ENCODE measurements at regions not wholly inside any gene's neighbourhood (a gene's known extent, or its start where the extent isn't known, plus 50 kb on each side); places are given as distances from the start of the nearest gene placed in this dataset.
"Not testable (repeated sequence)": the region's sequence is repeated elsewhere in the genome, so short reads cannot be mapped to it uniquely, and the experiment has no call there.

GRCh38 chr21:35157374-35157773, 108.3 kb upstream of the RUNX1 start:
- not testable (repeated sequence) for H3K4me3 Mint-ChIP-seq; H3K27me3 Mint-ChIP-seq; H3K4me1 Mint-ChIP-seq (ENCODE audit: low read depth); H3K27ac Mint-ChIP-seq
- peaks cover 17% of the 10 kb centered on the region for H3K36me3 Mint-ChIP-seq
- peaks cover 14% of the 10 kb centered on the region for H3K9me3 Mint-ChIP-seq (ENCODE audit: low read depth)

- Mint-ChIP-seq H3K4me1 (ENCODE audit: low read depth) (peaks cover 7% of the 10 kb centered on the region), H3K9me3 (ENCODE audit: low read depth) (peaks cover 14% of the 10 kb centered on the region), H3K27ac (no peak overlapping the region), H3K36me3 (peaks cover 20% of the 10 kb centered on the region), H3K27me3 (no peaks in the 10 kb centered on the region), H3K4me3 (no peak overlapping the region)
Measured at GRCh38 chr21:35156293-35157278, 107.5 kb upstream of the RUNX1 start.

GRCh38 chr21:35154788-35155187, 105.7 kb upstream of the RUNX1 start:
- H3K4me3 Mint-ChIP-seq = no peak overlapping the region
- no peak overlapping the region for H3K27ac Mint-ChIP-seq
- H3K4me1 Mint-ChIP-seq (ENCODE audit: low read depth) = peaks cover 23% of the 10 kb centered on the region
- H3K36me3 Mint-ChIP-seq = peaks cover 17% of the 10 kb centered on the region
- H3K27me3 Mint-ChIP-seq = no peaks in the 10 kb centered on the region
- peaks cover 16% of the 10 kb centered on the region for H3K9me3 Mint-ChIP-seq (ENCODE audit: low read depth)

DNA sequence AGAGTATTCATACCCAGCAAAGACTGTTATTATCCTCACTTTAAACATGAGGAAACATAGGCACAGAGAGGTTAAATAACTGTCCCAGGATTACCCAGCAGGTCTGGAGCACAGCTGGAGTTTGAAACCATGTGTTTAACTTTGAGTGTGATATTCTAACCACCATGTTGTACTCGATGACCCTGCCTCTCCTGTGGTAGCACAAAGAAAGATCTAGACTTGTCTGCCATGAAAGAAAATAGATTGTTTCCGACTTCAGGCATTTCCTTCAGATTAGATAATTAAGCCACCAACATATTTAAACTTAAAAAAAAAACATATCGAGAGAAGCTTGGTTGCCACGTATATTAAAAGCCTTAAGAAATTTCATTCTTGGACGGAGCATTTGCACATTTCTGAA, 104.6 kb upstream of the RUNX1 start:
- H3K36me3 Mint-ChIP-seq = peaks cover 14% of the 10 kb centered on the region
- H3K4me3 Mint-ChIP-seq = no peak overlapping the region
- peaks cover 16% of the 10 kb centered on the region for H3K9me3 Mint-ChIP-seq (ENCODE audit: low read depth)
- peaks cover 29% of the 10 kb centered on the region for H3K4me1 Mint-ChIP-seq (ENCODE audit: low read depth)
- H3K27ac Mint-ChIP-seq = no peak overlapping the region
- no peaks in the 10 kb centered on the region for H3K27me3 Mint-ChIP-seq

DNA sequence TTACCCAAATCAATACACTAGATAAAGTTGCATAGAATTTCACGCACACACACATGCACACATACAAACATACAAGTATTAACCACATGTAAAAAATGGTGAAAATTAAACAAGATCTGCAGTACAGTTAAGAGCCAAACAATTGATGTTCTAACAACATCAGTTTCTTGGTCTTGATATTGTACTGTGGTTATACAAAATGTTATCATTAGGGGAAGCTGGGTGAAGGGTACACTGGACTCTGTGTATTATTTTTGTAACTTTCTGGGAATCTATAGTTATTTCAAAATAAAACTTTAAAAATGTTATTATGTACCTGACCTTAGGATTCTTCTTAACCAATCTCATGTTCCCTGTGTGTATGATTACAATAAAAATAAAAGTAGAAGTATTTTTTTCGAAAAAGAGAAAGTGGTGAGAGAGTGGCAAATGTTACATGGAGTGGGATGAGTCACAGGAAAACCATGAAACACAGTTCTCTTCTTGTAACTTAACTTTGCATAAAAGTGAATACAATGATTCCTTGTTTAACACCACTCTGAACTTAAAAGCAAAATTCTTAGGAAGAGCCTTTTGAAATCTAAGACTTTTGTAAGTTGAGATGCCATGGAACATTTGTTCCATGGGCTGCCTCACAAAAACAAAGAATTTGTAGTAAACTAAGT, 101.6 kb upstream of the RUNX1 start:
- Mint-ChIP-seq H3K27me3 (no peaks in the 10 kb centered on the region), H3K36me3 (peaks cover 3% of the 10 kb centered on the region), H3K4me3 (peak overlapping the region; percentile 18), H3K4me1 (ENCODE audit: low read depth) (peaks cover 44% of the 10 kb centered on the region), H3K9me3 (ENCODE audit: low read depth) (peaks cover 2% of the 10 kb centered on the region), H3K27ac (peak overlapping the region; percentile 91)

GRCh38 chr21:35149698-35150097, 100.6 kb upstream of the RUNX1 start:
- Mint-ChIP-seq H3K9me3 (ENCODE audit: low read depth) (peaks cover 2% of the 10 kb centered on the region), H3K4me3 (peak overlapping the region; percentile 18), H3K27ac (peak overlapping the region; percentile 91), H3K27me3 (no peaks in the 10 kb centered on the region), H3K4me1 (ENCODE audit: low read depth) (peaks cover 44% of the 10 kb centered on the region), H3K36me3 (peaks cover 3% of the 10 kb centered on the region)

GRCh38 chr21:35147439-35147838, 98.3 kb upstream of the RUNX1 start:
- no peak overlapping the region for H3K4me3 Mint-ChIP-seq
- H3K27me3 Mint-ChIP-seq = no peaks in the 10 kb centered on the region
- H3K9me3 Mint-ChIP-seq (ENCODE audit: low read depth) = peaks cover 2% of the 10 kb centered on the region
- H3K36me3 Mint-ChIP-seq = peaks cover 3% of the 10 kb centered on the region
- no peak overlapping the region for H3K27ac Mint-ChIP-seq
- H3K4me1 Mint-ChIP-seq (ENCODE audit: low read depth) = peaks cover 44% of the 10 kb centered on the region

GRCh38 chr21:35145626-35146233, 96.6 kb upstream of the RUNX1 start:
- peaks cover 30% of the 10 kb centered on the region for H3K4me1 Mint-ChIP-seq (ENCODE audit: low read depth)
- no peak overlapping the region for H3K27ac Mint-ChIP-seq
- H3K4me3 Mint-ChIP-seq = no peak overlapping the region

GRCh38 chr21:35144978-35145377, 95.9 kb upstream of the RUNX1 start:
- peaks cover 31% of the 10 kb centered on the region for H3K4me1 Mint-ChIP-seq (ENCODE audit: low read depth)

More at GRCh38 chr21:35145626-35146233, 96.6 kb upstream of the RUNX1 start:
- H3K36me3 Mint-ChIP-seq = no peaks in the 10 kb centered on the region
- H3K27me3 Mint-ChIP-seq = no peaks in the 10 kb centered on the region
- H3K9me3 Mint-ChIP-seq (ENCODE audit: low read depth) = peaks cover 2% of the 10 kb centered on the region

GRCh38 chr21:35142036-35142815, 93.1 kb upstream of the RUNX1 start:
- no peaks in the 10 kb centered on the region for H3K36me3 Mint-ChIP-seq
- no peaks in the 10 kb centered on the region for H3K27me3 Mint-ChIP-seq
- H3K4me1 Mint-ChIP-seq (ENCODE audit: low read depth) = peaks cover 33% of the 10 kb centered on the region
- no peaks in the 10 kb centered on the region for H3K9me3 Mint-ChIP-seq (ENCODE audit: low read depth)
- H3K27ac Mint-ChIP-seq = no peak overlapping the region
- no peak overlapping the region for H3K4me3 Mint-ChIP-seq

More at GRCh38 chr21:35144978-35145377, 95.9 kb upstream of the RUNX1 start:
- Mint-ChIP-seq H3K27me3 (no peaks in the 10 kb centered on the region), H3K4me3 (no peak overlapping the region), H3K27ac (no peak overlapping the region), H3K36me3 (no peaks in the 10 kb centered on the region), H3K9me3 (ENCODE audit: low read depth) (no peaks in the 10 kb centered on the region)

DNA sequence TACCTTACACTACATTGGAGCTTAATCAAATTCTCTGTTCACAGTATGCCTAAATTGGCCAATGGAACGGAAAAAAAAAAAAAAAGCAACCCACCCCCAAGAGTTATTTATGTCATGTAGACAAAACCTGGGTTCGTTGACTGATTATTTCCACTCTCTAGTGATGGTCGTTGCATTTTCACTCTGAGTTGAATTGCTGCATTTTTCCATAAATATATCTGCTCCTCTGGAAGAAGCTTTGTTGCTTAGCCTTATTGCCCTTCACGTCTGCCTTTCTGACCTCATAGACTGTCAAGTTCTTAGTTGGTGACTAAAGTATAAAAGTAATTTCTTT, 90.2 kb upstream of the RUNX1 start:
- Mint-ChIP-seq H3K4me3 (peak overlapping the region; percentile 75), H3K36me3 (no peaks in the 10 kb centered on the region), H3K27ac (peak overlapping the region; percentile 97), H3K9me3 (ENCODE audit: low read depth) (no peaks in the 10 kb centered on the region), H3K27me3 (no peaks in the 10 kb centered on the region), H3K4me1 (ENCODE audit: low read depth) (peaks cover 31% of the 10 kb centered on the region)

GRCh38 chr21:35138665-35139381, 89.7 kb upstream of the RUNX1 start:
- H3K9me3 Mint-ChIP-seq (ENCODE audit: low read depth) = no peaks in the 10 kb centered on the region
- H3K4me3 Mint-ChIP-seq = peak overlapping the region; percentile 75
- H3K36me3 Mint-ChIP-seq = no peaks in the 10 kb centered on the region
- peaks cover 33% of the 10 kb centered on the region for H3K4me1 Mint-ChIP-seq (ENCODE audit: low read depth)
- H3K27me3 Mint-ChIP-seq = no peaks in the 10 kb centered on the region
- H3K27ac Mint-ChIP-seq = peak overlapping the region; percentile 97

DNA sequence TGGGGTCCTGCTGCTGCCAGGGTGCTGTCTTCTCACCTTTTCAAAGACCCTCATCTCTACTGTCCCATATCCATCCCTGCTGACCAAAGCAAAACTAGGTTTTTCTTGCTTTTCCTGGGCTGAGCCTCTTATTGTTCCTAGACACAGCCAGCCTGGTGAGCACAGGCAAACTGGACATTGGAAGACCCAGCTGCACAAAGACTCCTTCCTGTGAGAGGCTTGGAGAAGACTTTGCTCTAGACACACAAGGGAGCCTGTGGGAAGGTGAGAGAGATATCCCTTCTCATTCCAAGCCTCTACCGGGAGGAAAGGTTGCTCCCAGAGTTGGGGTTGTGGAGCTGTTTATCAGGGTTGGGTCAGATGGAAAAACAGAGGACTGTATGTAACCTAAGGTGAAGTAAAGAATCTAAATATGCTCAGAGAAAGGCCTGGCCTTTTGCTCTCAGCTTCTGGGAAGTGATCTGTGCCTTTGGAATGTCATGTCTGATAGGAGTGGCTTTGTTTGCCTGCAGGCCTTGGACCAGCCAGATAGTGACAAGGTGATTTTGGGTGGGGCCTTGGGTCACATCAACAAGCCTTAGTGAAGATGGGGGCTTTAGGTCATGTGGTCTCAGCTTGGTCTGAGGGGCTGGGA, 87.6 kb upstream of the RUNX1 start:
- Mint-ChIP-seq H3K4me1 (ENCODE audit: low read depth) (peaks cover 33% of the 10 kb centered on the region), H3K27me3 (no peaks in the 10 kb centered on the region), H3K4me3 (no peak overlapping the region), H3K27ac (peak overlapping the region; percentile 46), H3K36me3 (no peaks in the 10 kb centered on the region), H3K9me3 (ENCODE audit: low read depth) (no peaks in the 10 kb centered on the region)

GRCh38 chr21:35136106-35136505, 87.0 kb upstream of the RUNX1 start:
- no peaks in the 10 kb centered on the region for H3K27me3 Mint-ChIP-seq
- no peaks in the 10 kb centered on the region for H3K36me3 Mint-ChIP-seq
- H3K4me3 Mint-ChIP-seq = no peak overlapping the region
- H3K4me1 Mint-ChIP-seq (ENCODE audit: low read depth) = peaks cover 33% of the 10 kb centered on the region
- no peak overlapping the region for H3K27ac Mint-ChIP-seq
- H3K9me3 Mint-ChIP-seq (ENCODE audit: low read depth) = no peaks in the 10 kb centered on the region

Data from activated naive CD8-positive, alpha-beta T cell (primary cell).